ENCODE measurements at regions not wholly inside any gene's neighbourhood (a gene's known extent, or its start where the extent isn't known, plus 50 kb on each side); places are given as distances from the start of the nearest gene placed in this dataset.

DNA sequence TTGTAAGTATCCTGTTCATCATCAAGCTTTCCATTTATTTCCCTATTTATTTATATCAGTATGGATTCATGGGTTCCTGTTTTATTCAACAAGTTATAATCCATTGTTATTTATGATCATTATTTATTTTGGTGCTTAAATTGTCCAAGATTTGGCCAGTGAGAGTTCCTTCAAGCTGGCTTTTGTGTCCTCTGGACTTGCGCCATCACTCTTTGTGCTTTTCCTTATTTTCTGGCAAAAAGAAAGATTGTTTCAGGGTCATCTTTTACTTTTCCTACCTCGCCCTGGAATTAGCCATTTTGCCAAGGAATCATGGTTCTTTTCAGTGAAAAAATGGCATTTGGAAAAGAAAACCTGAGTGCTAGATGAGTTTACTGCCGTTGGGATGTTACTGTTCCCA, 193.4 kb downstream of the ADAMTS15 start:
- DNase-seq (ENCODE audit: low spot score) = no peak

DNA sequence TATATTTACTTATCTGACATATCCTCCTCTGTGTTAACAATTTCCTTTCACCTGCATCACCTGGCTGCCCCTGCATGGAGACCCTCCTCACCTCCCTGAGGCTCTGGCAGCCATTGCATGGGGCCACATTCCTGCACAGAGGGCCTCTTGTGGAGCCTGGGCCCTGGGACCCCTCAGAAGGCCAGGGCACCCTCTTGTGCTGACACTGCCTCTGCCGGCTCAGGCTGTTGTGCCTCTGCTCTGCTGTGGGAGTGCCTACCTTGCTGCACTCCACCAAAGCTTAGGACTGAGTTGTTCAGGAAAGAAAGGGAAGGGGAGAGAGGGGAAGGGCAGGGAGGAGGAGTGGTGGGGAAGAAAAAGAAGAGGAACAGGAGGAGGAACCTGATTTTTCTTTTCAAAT, 194.5 kb downstream of the ADAMTS15 start:
- no peak for DNase-seq (ENCODE audit: low spot score)

DNA sequence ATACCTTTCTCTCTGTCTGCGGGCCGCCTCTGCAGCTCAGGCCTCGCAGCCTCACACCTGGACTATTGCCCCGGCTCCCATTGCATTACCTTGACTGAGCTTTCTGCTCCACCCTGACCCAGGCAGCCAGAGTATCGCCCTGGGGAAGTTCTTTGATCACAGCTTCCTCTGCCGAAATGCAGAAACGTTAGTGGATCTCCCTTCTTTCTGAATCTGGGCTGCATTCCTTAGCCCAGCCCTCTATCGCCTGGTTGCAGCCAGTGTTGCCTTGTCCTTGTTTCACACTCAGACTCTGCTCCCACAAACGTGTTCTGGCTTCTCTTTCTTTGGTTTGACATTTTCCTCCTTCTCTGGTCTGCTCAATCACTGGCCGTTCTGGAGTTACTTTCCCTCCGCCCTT, 195.7 kb downstream of the ADAMTS15 start:
- no peak for DNase-seq (ENCODE audit: low spot score)

DNA sequence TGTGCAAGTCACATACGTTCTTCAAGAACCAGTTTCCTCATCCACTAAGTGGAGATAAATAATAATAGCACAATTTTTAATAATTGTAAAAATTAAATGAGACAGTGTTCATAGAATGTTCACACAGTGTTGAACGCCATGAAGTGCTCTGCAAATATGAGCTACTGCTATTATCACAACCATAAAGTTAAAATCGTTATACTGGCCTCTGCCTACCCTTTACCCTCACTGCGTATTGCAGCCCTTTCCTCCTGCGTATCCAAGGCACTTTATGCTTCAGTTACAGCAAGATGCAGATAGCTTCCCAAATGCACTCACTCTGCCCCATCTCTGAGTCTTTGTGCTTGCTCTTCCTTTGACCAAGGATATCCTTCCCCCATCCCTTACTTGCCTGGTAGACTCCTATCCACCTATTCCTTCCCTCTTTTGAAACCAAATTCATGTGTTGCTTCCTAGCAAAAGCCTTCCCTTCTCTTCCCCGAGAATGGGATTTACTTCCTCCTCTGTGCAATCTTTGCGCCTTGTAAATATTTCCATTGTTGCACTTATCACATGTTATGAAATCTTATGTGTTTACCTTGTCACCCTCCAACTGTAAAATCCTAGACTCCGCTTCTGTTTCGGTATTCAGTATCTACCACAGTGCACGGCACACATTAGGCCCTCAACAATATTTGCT, 196.9 kb downstream of the ADAMTS15 start:
- DNase-seq (ENCODE audit: low spot score) = no peak

DNA sequence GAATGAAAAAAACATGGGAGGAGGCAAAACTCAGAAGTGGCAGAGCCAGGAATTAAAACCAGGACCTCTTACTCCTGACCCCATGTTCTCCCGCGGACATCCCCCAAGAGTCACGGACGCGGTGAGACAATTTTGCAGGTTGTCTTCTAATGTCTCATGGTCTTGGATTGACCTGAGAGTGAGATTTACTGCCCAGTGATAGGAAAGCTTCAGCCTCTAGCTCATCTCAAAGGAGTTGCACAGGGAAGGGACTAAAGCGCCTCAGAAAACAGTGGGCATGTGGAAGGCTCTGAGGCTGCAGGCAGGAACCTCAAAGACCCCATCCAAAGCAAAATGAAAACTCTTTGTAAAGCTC, 197.4 kb downstream of the ADAMTS15 start:
- no peak for DNase-seq (ENCODE audit: low spot score)

DNA sequence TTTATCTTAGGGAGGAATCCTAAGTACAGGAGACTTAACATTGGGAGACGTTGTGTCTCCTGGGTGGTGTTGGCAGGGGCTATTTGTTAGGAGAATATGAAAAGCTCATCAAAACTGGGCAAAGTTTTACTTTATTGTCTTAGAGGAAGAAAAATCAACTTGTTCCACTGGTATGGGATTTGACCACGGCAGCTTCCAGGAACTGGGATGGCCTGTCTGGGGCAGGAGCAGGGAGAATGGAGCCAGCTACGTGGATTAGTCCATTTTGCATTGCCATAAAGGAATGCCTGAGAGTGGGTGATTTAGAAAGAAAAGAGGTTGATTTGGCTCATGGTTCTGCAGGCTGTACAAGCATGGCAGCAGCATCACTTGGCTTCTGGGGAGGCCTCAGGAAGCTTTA, 198.4 kb downstream of the ADAMTS15 start:
- no peak for DNase-seq (ENCODE audit: low spot score)

DNA sequence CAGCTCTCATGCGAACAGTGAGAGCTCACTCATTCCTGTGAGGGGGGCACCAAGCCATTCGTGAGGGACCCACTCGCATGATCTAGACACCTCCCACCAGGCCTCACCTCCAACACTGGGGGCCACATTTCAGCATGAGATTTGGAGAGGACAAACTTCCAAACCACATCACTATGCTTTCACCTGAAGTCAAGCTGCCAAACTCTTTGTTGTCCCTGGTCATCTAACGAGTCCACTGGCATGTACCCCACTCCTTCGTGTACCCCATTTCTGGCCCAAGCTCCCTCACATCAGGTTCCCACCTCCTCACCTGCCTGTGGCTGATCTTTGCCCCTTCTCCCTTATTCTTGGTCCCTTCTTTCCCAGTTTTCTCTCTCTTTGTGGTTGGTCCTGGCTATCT, 198.9 kb downstream of the ADAMTS15 start:
- DNase-seq (ENCODE audit: low spot score) = no peak

DNA sequence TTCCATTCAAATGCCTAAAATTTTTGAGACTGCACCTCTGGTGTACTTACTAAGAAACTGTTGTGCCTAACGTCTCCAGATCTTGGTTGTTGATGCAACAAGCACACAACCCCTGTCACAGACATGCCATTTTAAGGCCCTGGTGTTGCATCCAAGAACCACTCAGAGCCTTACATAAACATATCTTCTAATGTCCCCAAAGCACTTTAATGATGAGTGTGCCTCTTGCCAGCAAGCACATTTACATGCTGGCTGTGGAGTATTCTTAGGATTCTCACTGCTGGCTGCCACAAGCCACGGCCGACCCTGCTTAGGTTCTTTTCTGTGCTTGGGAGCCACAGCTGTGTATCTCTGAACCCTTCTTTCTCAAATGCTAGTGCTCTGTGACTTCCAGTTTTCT, 201.4 kb downstream of the ADAMTS15 start:
- DNase-seq (ENCODE audit: low spot score) = no peak

DNA sequence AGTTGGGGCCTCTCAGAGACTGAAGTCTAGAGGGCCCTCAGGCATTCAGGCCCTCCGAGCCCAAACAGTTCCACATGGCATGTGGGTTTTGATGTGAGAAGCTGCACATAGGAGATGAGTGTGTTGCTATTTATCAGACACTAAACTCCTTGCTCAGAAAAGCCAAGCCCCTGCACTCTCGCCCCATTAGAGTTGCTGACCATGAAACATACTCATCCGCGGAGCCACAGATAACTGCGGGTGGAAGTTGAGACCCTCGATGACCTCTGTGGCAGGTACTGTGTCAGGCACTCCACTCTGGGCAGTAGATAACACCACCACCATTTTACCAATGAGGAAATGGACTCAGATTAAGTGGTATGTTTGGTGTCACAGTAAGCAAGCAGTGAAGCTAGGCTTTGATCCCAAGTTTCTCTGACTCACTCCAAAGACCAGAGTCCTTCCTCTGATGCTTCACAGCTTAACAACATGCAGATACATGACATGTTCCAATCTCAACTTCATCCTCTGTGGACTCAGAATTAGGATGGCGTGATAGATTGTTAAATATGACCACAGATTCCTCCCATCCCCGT, 202.1 kb downstream of the ADAMTS15 start:
- peak; percentile 45 for DNase-seq (ENCODE audit: low spot score)

DNA sequence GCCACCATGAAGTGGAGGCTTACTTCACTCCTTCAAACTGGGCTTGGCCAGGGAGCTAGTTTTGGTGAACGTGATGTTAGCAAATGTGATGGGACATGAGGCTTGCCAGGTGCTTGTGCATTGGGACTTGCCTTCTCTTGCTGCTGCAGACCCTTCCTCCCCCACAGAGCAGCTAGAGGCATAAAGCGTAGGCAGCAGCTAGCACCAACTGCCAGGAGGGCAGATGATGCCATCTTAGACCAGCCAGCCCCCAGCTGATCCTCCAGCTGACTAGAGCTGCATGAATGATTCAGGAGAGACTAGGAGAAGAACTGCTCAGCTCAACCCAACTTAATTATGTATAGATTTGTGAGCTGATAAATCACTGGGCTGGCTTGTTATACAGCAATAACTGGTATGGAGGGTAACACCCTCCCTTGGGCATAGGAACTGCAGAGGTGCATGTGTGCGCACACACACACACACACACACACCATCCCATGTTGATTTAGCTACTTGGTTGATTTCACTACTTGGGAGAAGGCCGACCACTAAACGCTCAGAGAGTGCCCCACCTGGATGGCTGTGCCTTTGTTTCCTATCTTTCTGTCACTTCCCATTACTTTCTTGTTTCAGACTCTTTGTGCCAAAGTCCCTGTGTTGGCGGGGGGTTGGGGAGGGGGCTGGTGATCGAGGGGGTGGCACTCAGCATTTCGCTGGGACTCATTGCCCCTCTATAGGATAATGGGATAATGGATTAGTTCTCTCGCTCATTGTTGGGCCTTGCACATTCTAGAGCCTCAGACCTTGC, 202.8 kb downstream of the ADAMTS15 start:
- no peak for DNase-seq (ENCODE audit: low spot score)

DNA sequence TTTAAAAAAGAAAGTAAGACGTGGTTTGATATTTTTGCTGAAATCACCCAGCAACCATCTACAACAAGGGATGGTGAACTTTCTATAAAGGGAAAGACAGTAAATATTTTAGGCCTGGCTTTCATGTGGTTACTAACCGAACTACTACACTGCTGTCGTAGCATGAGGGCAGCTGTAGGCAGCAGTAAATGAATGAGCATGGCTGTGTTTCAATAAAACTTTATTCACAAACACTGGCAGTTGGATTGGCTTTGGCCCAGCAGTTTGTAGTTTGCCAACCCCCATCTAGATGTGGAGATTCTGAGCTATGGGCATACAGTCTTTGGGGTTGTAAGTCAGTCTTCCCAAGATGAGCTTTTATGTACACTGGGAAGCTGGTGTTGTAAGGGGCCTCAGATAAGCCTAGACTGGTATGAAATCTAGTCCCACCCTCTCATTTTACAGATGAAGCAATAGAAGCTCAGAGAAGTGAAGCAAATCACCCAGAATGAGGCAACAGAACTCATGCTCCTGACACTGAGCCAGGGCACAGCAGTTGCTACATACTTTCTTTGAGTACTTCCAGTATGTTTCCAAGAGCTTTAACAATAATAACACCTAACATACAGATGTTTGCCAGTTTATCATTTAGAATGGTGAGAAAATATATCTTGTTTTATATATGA, 204.4 kb downstream of the ADAMTS15 start:
- peak; percentile 35 for DNase-seq (ENCODE audit: low spot score)

DNA sequence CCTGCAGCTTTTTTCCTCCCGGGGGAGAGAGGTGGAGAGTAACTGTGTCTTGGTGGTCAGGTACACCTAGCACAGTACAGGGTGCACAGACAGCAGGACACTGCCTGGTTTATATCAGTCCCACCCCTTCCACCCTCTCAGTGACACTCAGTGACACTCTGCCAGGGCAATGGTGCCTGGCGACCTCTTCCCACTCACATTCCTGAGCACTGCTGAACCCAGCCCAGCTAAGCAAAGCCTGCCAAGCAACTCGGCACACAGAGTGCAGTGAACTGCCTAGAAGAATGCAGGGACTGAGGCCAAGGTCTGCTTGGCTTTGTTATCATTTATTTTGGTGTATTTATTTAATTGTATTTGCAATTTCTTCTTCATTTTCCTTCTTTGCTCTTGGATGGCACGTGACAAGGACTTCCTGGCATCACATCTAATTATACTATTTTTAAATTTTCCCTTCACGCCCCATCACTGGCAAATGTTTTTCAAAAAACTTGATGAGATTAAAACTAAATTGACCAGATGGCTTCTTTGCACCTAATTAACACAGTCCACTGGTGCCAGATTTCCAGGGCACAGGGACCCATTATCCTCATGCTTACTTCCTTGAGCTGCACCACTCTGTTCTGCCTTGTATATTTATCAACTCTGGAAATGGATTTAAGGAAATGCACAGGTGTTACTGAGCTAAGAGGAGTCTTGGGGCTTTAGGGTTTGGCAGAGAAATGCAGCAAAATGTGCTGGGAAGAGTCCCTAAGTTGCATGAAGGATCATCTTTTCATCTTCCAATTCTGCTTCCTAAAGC, 205.6 kb downstream of the ADAMTS15 start:
- DNase-seq (ENCODE audit: low spot score) = peak; percentile 84

DNA sequence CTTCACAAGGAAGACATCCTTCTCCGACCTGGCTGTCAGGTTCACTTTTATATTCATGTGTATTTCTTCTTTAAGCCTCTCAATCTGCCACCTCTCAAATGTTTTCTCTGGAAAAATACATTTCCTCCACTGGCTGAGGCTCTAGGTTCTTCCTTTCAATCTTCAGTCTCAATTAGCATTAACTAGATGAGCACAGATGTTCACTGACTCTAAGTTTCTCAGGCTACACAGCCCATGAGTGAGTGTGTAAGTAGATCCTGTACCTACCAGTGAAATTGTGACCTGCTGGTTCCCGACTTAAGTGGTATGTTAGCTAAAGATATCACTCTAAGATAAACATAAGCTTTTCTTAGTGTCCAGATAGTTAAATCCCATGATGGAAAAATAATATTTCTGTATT, 206.9 kb downstream of the ADAMTS15 start:
- DNase-seq (ENCODE audit: low spot score) = no peak

DNA sequence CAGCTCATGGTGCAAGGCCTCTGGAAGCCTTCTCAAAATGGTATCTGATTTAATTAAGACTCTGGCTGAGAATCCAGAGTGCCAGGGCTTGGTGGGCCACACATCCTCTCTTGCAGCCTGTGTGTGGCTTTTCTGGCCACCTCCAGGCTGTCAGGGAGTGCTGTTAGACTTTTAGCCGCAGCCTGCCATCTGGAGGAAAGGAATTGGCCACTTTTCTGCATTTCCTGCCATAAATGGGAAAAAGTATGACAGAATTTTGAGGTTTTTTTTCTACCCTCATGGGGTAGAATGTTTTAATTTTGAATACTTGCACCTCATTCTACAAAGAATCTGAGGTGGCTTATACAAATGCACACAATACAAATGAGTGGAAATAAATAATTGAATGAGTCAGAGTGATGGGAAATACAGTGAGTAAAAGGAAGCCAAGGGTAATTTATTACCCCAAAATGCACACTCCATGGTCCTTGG, 218.4 kb downstream of the ADAMTS15 start:
- DNase-seq (ENCODE audit: low spot score) = peak; percentile 23

DNA sequence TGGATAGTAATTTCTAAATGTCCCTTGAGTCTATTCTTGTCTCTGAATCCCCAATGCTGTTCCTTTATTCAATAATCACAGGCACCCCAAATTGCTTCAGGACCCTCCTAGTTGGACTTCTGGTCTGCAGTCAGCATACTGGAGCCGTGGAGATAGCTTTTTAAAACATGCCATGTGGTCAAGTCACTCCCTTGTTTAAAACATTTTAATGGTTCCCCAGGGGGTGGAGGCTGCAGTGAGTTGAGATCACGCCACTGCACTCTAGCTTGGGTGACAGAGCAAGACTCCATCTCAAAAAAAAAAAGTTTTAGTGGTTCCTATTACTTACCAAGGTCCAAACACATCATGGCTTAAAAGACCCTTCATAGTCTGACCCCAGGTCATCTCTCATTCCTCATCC, 220.3 kb downstream of the ADAMTS15 start:
- DNase-seq (ENCODE audit: low spot score) = no peak

DNA sequence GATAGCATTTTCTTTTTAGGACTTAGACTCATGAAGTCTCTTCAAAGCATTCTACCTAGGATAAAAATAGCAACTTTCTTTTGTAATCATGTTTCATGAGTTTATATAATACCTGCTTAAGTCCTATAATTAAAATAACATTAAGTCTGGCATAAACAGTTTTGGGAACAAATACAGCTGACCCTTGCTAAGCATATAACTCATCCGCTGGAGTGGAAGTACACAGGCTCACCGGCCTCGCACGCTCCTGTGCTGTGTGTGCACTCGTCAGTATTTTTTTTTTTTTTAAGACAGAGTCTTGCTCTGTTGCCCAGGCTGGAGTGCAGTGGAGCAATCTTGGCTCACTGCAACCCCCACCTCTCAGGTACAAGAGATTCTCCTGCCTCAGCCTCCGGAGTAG, 221.8 kb downstream of the ADAMTS15 start:
- no peak for DNase-seq (ENCODE audit: low spot score)

DNA sequence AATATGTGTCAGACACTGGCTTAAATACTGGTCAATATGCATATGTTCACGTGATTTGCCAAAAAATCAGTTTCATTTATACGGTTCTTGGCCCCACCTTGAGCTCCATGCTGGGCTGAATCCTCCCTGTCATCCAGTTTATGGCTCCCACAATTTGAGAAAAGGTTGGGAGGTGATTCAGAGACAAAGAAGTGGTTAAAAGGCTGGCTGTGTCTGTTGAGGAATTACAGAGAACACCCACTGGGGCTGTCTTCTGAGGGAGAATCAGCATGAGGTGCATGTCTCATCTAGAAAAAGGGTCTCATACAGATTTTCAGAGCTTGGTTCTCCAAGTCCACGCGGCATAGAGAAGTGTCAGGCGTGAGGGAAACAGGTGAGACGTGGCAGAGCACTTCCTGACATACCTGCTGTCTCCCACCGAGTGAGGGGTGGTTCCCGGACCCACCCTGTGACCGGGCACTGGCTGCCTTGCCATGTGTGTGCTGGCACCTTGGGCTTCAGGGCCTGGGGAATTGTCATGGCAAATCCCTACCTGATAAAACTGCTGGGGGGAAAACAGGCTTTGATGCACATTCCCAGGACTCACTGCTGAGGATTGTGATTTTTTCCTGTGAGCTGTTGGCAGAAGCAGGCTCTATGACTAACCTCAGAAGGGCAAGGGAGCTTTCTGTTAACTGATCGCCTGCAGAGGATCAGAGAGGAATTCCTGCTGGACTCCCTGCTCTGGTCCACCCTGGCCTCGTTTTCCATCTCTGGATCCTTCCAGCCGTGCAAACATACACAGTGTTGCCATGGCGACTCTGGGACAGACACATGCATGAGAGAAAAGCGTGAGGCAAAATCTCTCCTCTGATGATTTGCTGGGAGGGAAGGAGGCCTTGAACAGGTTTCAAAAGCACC, 223.6 kb downstream of the ADAMTS15 start:
- peak; percentile 93 for DNase-seq (ENCODE audit: low spot score)

DNA sequence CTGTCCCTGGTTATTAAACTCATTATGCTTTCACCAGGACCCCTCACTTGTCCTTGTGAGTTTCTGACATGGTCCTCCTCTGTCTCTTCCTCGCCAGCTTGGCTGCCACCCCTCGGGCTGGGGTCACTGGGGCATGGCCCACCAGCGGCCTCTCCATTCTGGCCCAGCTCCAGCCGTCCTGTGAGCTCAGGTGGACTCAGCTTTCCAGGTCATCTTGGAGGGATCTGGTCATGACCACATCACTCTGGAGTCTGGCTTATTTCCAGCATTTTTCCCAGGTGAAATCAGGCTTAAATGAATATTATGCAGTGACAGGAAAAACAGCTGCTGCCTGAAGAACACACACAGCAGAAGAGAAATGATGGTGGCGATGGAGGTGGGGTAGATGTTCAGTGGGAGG, 224.5 kb downstream of the ADAMTS15 start:
- peak; percentile 95 for DNase-seq (ENCODE audit: low spot score)

DNA sequence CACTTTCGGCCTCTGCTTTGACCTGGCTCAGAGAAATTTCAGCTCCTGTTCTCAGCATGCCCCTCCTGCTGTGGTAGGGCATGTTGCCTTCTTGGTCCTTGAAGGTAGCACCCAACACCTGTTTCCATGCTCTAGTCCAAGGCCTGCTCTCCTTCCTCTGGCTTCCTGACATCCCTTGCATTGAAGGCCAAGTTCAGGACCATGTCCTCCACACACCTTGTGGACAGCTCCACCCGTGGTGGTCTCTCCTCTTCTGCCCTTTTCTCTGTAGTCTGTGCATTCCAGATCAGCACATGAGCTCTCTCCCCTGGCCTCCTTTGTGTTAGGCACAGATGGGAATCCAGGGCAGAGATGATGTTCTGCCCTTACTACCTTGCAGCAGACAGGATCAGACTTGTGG, 225.3 kb downstream of the ADAMTS15 start:
- no peak for DNase-seq (ENCODE audit: low spot score)

DNA sequence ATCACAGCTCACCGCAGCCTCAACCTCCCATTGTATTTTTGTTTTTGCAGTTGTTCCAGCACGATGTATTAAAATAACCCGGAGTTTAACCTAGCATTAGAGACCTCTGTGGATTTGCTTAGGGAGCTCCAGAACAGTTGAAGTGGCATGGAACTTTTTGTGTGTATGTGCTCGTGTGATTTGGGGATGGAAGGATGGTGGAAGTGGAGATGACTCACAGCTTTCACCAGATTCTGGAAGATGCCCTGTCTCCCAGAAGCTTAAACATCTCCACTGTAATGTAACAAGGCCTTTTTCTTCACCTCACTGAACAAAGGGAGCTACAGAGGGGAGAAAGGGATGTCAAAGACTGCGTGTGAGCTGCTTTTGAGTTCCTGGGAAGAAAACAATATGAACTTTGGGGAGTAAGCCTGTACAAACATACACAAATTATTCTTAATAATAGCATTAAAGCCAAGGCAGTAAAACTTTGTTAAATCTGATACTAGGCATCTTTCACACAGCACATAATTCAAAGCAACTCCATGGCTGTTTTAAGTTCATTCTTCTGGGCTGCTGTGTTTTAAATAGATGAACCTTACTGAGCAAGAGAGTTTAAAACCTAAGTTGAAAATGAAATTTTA, 226.4 kb downstream of the ADAMTS15 start:
- DNase-seq (ENCODE audit: low spot score) = peak; percentile 23

Measured in kidney tubule cell (primary cell).